Activated CD4-positive, alpha-beta T cell treated with anti-CD3 and anti-CD28 coated beads, Interleukin-10, Interleukin-2, amounts not matched to agents 100 ng/mL and 50 ng/mL, durations not matched to agents 16 hours and 8 hours (primary cell): ENCODE measurements at regions not wholly inside any gene's neighbourhood (a gene's known extent, or its start where the extent isn't known, plus 50 kb on each side); places are given as distances from the start of the nearest gene placed in this dataset.

Experiments
- DNase-seq: peaks from one replicate; pipeline ENCODE4 v3.0.0-alpha.2; 2020

GRCh38 chr6:3585320-3585935 lies 128.6 kb upstream of the SLC22A23 start:
- DNase-seq: peak; percentile 56

DNA sequence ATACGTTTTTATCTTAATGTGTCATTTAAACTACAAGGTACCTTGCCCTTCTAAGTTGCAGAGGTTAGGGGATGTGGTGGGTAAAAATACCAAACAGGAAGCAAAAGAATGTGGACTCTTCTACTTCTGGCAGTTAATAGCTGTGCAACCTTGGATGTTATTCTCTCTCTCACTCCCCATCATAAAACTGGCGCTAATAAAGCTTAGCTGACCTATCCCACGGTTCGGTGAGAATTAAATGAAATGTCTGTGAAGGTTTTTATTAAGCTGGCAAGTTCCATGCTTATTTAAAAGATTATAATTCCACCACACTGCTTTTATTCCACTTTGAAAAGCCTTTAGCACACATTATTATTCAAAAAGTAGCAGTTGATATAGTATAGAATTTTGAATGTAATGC lies 127.8 kb upstream of the SLC22A23 start:
- DNase-seq: no peak

GRCh38 chr6:3581469-3581868 lies 124.6 kb upstream of the SLC22A23 start:
- no peak for DNase-seq

DNA sequence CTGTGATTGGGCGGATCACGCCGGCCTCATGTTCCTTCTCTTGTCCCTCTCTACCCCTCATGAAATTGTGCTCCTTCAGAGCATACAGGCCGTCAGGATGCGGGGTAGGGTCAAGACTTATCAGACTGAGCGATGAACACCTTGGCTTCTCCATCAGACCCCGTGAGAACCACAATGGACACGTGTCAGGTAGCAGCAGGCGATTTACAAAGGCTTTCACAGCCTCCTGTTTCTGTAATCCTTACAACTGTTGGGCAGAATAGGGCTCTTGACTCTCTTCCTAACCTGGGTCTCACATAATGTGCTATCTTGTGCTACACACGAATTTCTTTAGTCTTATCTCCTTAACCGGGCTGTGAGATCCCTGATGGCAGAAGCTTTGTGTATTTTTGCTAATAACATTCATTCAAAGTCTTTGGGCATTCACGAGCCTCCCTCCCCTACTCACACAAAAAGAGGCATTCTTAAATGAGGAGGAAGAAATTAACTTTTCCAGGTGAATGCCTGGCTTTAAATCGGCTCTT lies 122.9 kb upstream of the SLC22A23 start:
- DNase-seq: no peak

DNA sequence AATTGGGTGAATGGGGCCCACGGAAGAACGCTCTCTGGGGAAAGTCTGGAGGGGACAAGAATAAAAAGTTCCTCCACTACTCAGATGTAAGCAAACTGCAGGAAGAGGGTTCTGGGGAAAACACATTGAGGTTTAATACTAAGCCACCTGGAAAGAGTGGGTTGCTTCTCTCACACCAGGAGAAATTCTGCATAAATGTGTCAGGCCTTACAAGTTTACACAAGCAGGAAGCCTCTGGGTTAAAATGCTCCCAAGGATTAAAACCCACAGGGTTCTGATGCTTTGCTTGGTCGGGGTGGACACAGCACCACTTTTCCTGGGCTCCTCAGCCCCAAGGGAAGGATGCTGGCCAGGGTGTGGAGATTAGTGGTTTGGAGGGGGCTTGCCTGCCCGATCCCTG lies 122.1 kb upstream of the SLC22A23 start:
- no peak for DNase-seq

DNA sequence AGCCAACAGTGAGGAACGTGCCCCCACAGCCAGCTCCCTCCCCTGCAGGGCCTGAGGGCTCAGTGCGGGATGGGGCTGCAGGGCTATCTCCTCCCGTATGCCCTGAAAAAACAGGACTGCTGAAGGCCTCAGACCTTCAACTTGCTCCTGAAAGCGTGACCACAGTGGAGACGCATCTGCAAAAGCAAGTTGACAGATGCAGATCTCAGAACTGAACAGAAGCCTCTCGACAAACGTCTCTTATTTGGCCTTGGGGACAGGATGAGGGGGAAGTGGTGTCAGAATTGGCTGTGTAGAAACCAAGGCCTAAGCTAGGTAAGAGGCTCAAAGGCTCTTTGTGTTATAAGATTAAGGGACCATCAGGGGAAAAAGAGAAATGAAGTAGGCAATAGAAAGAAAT lies 120.7 kb upstream of the SLC22A23 start:
- no peak for DNase-seq

GRCh38 chr6:3575701-3576100 lies 118.9 kb upstream of the SLC22A23 start:
- no peak for DNase-seq

GRCh38 chr6:3575166-3575565 lies 118.3 kb upstream of the SLC22A23 start:
- no peak for DNase-seq

DNA sequence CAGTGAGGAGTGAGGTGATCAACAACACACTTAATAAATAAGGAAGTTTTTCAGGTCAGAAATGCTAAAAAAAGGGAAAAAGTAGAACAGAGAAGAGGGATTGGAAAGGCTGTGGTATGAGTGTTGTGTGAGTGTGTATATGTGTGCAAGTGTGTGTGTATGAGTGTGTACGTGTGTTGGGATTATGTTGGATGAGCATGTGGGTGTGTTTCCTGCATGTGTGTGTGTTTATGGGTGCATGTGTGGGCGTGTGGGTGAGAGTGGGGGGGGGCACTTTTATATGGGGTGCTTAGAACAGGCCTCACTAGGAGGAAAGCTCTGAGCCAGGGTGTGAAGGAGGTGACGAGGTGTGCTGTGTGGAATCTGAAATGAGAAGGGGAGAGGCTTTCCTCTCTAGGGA lies 116.8 kb upstream of the SLC22A23 start:
- no peak for DNase-seq

DNA sequence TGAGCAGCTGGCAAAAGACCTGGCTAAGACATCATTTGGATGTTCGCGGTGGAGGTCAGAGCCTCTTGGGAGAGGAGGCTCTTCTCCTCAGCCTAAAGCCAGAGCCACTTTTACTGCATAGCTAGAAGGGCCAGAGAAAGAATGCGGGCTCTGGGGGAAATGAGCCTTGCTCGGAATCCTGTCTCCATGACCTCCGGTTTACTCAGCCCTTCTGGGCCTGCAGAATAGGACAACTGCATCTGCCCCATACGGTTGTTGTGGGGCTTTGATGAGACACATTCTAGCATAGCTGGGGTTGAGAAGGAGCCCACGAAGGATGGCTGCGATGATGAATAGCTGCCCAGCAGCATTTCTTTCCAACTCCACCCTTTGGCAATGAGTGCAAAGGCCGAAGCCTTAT lies 115.0 kb upstream of the SLC22A23 start:
- no peak for DNase-seq

GRCh38 chr6:3571250-3571681 lies 114.4 kb upstream of the SLC22A23 start:
- DNase-seq: no peak

- no peak for DNase-seq
These were observed 113.0 kb upstream of the SLC22A23 start for GRCh38 chr6:3569816-3570215.

DNA sequence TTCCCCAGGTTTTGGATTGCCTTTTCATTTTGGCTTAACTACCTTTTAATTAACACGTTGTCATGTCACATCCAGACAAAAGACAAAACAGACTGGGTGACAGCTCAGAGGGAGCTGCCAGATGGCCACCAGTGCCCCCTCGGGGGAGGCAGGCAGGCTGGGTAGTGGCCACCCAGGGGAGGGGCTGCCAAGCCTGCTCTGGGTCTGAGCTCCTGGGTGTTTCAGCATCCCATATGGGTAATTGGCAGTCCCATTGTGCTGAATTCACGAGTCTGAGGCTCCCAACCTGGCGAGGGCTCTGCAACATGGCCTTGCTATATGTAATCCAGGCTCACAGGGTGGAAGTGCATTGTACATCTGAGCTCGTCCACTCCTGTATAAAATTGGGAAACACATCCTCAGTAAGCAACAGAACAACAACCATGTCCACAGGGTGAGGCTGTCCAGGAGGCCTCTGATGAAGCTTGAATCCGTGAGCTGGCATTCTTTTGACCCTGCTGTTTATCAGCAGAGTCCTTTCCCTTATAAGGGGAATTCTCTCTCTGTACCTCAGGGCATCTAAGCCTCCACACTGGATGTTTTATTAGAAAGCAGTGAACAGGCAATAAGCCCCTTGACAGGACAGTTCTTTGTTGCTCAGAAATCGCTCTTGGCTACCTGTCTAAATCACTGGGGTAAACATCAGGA lies 111.7 kb upstream of the SLC22A23 start:
- DNase-seq: no peak

DNA sequence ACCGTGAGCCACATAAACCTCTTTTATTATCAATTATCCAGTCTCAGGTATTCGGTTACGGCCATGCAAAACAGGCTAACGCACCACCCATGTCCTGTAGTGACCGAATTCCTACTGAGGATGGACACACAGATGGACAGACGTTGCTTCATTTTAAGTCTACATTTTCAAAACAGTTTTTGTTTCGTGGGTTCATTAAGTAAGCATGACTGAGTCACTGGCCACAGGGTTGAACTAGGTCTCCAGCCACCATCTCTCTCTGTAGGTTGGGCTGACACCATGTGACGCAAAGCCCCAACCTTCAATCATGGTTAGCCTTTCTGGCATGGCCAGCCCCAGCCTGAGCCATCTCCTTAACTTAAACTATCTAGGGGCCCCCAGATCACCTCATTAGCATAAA lies 110.0 kb upstream of the SLC22A23 start:
- DNase-seq: no peak

GRCh38 chr6:3565291-3565690 lies 108.4 kb upstream of the SLC22A23 start:
- DNase-seq: no peak

- DNase-seq: no peak
These were observed 104.9 kb upstream of the SLC22A23 start for GRCh38 chr6:3561725-3562124.

DNA sequence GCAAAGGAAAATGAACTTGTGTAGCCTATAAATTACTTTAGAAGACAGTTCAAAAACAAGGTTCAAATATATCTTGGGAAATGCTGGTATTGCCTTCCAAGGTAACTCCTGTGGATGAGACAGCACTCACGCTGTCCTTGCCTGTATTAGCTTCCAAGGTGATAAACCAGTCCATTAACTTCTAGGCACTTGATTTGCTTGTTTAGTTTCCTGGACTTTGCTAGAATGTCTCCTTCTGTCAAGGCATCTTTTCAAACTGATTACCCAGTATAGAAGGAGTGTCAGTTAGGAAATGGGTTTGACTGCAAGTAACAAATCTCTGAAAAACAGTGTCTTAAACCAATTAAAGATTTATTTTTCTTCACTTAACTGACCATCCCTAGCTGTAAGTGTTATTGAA lies 103.4 kb upstream of the SLC22A23 start:
- no peak for DNase-seq

DNA sequence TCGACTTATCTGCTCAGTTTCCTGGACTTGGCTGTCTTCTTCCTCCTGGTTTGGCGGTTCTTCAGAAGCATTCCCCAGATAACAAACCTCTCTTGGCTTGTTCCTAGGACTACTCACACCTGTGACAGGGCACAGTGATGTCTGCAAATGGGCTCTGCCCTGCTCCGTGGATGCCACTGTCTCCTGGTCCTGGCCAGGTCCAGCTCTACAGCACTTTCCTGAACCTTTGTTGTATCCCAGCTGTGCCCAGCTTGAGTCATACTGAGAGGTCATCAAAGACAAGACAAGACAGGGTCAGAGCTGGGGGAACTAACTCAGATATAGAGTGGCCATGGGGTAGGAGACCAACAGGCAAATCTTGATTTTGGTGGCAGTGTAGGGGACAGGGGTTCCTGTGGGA lies 102.7 kb upstream of the SLC22A23 start:
- no peak for DNase-seq

DNA sequence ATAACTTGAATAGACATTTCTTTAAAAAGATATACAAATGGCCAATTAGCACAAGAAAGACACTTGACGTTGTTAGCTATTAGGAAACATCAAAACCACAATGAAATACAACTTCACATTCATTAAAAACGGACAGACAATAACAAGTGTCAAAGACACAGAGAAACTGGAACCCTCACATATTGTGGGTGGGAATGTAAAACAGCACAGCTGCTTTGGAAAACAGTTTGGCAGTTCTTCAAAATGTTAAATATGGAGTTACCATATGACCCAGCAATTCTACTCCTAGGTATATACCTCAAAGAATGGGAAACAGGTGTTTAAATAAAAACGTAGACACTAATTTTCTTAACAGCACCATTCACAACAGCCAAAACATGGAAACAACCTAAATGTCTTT lies 100.5 kb upstream of the SLC22A23 start:
- no peak for DNase-seq

- no peak for DNase-seq
These were observed 96.4 kb upstream of the SLC22A23 start for GRCh38 chr6:3553254-3553653.

DNA sequence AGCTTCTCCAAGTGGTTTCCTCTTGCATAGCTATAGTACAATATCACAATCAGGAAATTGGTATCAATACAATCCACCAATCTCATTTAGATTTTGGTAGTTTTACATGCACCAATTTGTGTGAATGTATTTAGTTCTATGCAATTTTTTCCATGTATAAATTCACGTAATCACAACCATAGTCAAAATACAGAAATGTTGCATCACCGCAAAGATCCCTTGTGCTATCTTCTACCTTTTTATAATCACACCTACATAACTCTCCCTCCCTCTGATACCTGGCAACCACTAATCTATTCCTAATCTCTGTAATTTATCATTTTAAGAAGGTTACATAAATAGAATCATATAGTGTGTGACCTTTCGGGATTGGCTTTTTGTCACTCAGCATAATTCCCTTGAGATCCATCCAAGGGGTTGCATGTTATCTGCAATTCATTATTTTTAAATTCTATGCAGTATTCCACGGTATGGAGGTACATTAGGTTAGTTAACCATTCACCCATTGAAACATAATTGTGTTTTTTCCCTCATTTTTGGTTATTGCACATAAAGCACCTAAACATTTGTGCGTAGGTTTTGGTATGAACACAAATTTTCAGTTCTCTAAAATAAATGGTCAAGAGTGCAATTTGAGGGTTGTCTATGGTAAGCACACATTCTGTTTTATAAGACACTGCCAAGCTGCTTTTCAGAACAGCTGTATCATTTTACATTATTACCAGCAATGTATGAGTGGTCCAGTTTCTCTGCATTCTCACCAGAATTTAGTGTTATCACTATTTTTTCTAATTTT lies 95.1 kb upstream of the SLC22A23 start:
- no peak for DNase-seq

GRCh38 chr6:3549314-3549940 lies 92.6 kb upstream of the SLC22A23 start:
- DNase-seq: no peak

- no peak for DNase-seq
These were observed 89.3 kb upstream of the SLC22A23 start for GRCh38 chr6:3546121-3546520.
